T47D (cell line): ENCODE measurements at regions not wholly inside any gene's neighbourhood (a gene's known extent, or its start where the extent isn't known, plus 50 kb on each side); places are given as distances from the start of the nearest gene placed in this dataset.
"Not testable (repeated sequence)": the region's sequence is repeated elsewhere in the genome, so short reads cannot be mapped to it uniquely, and the experiment has no call there.

Experiments used
- DNase-seq, 2 experiments: peaks; one replicate each; pipeline versions ENCODE4 v3.0.0 to v3.0.0-alpha.2; 2011 to 2012; ENCODE audit warnings: low read depth in 1 of 2, low spot score in 1 of 2
- JUND ChIP-seq: IDR thresholded peaks from 2 replicates; pipeline ENCODE4 v1.6.1; 2012; ENCODE audit warnings: low read depth
- in situ Hi-C: cut with HindIII; loops from 2 replicates; pipeline ENCODE4 v1.10.0; 2016; ENCODE audit warnings: low sequenced_read_pairs, low pct_unique_long_range_greater_than_20kb

- DNase-seq: no peak
- in situ Hi-C loops: no loop called here
Measured at GRCh38 chr6:71203206-71203605, 85.4 kb upstream of the OGFRL1 start.

GRCh38 chr6:71204741-71205140 lies 83.9 kb upstream of the OGFRL1 start:
- in situ Hi-C loops: no loop called here
- DNase-seq: no peak
- TF ChIP-seq JUND: no peak

More at GRCh38 chr6:71203206-71203605, 85.4 kb upstream of the OGFRL1 start:
- TF ChIP-seq JUND: no peak

DNA sequence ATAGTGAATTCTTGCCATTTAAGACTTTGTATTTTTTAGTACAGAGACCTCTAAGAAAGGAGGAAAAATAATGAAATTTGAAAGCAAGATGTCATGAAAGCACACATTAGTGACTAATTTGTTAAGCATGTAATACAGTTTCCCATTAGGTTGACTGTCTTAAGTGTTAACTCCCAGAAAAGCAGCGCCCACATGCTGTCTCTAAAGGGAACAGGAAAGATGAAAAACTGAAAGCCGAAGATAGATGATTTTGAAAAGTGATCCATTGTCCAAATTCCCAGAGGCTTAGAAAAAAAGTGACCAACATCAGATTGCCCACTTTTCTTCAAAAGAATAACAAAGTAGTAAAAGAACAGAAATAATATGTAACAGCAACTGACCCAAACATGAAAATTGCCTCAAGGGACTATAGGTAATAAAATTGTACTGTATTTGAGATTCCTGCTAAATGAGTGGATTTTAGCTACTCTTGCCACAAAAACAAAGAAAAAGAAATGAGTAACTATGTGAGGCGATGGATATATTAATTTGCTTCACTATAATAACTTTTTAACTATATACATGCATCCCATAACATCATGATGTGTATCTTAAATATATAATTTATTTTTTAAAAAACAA lies 83.2 kb upstream of the OGFRL1 start:
- no peak for DNase-seq
- in situ Hi-C loops: no loop called here
- TF ChIP-seq JUND: no peak

- no peak for DNase-seq
- in situ Hi-C loops: no loop called here
- TF ChIP-seq JUND: no peak
Measured at GRCh38 chr6:71206089-71206488, 82.5 kb upstream of the OGFRL1 start.

DNA sequence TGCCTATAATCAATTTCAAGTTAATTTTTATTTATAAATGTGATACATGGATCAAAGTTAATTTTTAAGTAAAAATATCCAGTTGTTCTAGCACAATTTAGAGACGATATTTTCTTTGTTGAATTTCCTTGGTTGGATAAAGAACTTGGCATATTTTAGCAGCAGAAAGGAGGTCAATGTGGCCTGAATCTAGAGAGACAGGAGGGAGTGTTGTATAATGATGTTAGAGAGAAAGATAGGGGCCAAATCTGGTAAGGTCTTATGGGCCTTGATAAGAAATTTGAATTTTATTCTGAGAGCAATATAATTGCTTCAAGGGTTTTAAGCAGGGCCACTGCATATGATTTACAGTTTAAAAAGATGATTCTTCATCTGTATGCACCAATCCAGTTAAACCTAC lies 79.4 kb upstream of the OGFRL1 start:
- in situ Hi-C loops: no loop called here

DNA sequence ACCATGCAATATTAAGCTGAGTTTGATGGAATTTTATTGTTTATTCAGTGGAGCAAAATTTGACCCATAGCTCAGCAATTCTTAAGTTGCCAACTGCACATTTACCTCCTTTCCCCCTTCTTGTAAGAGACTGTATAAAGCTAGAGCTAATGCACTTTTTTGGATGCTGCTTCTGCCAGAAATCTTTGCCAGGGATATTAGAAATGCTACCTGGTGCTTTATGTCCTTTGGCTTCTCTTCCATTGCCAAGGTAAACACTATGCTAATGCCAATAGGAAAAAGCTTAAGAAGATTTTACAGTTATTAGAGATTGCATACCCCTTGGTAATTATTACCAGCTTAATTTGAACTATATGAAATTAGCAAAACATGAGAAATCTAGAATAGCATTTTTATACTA lies 79.0 kb upstream of the OGFRL1 start:
- TF ChIP-seq JUND: no peak
- no peak for DNase-seq
- in situ Hi-C loops: no loop called here

More for the DNA sequence above, 79.4 kb upstream of the OGFRL1 start:
- DNase-seq: no peak
- no peak for TF ChIP-seq JUND

DNA sequence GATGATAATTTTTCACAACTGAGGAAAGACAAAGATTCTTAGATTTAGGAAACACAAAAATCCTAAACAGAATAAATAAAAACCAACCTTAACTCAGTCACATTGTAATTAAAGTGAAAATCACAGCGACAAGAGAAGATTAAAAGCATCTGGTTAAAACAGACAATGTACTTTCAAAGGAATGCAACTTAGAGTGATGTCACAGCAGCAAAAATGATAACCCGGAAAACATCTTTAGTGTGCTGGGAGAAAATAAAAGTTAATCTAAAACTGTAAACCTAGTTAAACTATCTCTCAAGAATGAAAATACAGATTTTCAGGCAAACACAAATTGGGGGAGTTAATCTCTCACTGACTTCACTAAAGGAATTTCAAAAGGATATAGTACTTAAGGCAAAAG lies 76.8 kb upstream of the OGFRL1 start:
- in situ Hi-C loops: no loop called here
- TF ChIP-seq JUND: no peak
- no peak for DNase-seq

DNA sequence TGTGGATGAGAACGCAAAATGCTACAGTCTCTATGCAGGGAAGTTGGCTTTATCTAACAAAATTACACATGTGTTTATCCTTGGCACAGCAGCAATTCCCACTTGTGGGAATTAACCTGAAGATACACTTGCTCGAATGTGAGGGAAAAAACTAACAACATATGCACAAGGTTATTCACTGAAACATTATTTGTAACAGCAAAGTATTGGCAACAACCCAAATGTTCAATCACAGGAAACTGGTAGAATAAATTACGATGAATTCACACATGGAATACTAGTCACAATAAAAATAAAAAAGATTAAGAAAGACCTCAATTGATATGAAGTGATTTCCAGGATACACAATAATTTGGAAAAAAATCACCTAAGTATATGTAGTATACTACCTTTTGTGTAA lies 68.1 kb upstream of the OGFRL1 start:
- TF ChIP-seq JUND: no peak
- DNase-seq: no peak
- in situ Hi-C loops: no loop called here

GRCh38 chr6:71222671-71223070 lies 65.9 kb upstream of the OGFRL1 start:
- no peak for TF ChIP-seq JUND
- DNase-seq: no peak
- in situ Hi-C loops: no loop called here

DNA sequence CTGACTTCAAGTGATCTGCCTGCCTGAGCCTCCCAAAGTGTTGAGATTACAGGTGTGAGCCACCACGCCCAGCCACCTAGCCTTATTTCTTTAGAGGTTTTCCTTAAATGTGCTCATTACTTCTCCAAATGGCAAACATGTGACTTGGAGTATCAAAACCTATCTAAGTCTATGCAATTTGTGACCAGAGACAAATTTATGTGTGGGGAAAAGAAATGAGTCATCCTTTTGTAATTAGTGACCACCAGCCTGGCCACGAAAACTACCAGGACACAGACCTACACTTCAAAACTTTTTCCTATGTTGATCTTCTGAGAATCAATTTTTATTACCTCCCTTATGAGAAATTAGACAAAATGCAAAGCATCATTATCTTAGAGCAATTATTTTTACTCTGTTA lies 64.6 kb upstream of the OGFRL1 start:
- TF ChIP-seq JUND: no peak
- DNase-seq: no peak
- in situ Hi-C loops: no loop called here

DNA sequence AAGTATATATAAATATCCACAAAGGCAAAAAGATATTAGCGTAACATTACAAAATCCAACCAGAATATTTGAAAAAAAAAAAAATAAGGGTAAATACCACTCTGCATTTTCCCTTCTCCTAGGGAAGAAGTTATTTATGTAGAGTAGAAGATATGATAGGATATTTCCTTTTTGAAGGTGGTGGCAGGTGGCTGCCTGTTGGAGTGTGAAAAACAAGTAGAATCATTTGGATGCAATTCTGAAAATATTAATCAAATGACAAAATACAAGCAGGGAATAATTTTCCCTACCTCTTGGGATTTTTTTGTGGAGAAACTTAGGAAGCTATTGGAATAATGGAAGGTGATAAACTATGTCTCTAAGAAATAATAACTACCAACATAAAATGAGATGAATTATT lies 62.5 kb upstream of the OGFRL1 start:
- no peak for TF ChIP-seq JUND
- DNase-seq: no peak
- in situ Hi-C loops: no loop called here

DNA sequence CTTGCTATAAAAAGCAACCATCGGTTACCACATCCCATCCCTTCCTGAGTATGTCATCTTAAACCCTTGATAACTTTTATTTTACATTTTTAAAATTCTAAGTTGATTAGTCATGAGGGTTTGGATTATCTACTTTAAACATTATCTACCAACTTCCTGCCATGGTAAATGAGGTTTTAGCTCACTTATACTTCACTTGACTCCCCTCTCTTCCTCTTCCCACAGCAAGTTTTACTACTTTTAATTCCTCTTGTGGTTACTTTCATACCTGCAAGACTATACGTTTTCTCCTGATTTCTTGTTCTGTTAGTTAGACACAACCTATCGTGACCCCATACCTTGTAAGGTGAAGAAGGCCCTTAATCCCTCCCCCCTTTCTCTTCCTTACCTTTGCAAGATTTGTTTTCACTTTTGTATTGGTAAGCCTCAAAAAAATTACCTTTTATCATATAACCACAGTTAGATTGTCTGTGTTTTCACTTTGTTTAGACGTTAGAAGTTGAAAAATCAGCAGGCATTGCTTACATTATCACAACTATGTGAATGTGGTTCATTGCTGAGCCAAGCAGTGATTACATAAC lies 60.1 kb upstream of the OGFRL1 start:
- in situ Hi-C loops: no loop called here
- TF ChIP-seq JUND: no peak
- DNase-seq: no peak

DNA sequence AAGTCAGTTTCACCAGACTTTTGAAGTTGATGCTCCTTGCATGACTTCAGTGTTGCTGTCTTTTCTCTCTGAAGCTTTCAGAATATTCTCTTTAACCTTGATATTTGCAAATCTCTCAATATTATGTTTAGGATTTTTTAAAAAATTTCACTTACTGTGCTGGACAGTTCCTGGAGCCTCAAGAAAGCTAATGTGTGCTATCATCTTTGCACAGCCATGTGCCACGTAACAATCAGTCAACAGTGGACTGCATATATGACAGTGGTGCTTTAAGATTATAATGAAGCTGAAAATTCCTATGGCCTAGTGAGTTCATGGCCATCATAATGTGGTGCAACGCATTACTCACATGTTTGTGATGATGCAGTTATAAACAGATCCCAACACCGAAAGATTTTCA lies 59.1 kb upstream of the OGFRL1 start:
- no peak for DNase-seq
- TF ChIP-seq JUND: no peak
- in situ Hi-C loops: no loop called here

DNA sequence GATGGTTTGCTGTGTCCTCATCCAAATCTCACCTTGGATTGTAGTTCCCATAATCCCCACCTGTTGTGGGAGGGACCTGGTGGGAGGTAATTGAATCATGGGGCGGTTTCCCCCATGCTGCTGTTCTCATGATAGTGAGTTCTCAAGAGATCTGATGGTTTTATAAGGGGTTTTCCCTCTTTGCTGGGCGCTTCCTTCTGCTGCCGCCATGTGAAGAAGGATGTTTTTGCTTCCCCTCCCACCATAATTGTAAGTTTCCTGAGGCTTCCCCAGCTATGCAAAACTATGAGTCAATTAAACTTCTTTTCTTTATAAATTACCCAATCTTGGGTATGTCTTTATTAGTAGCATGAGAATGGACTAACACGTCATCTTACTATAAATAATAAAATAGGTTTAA lies 55.7 kb upstream of the OGFRL1 start:
- in situ Hi-C loops, DNase-seq: not testable (repeated sequence)
